GM12892 (cell line): ENCODE measurements at regions not wholly inside any gene's neighbourhood (a gene's known extent, or its start where the extent isn't known, plus 50 kb on each side); places are given as distances from the start of the nearest gene placed in this dataset.

ENCODE experiments used
- POLR2A ChIP-seq: IDR thresholded peaks from 2 replicates; pipeline ENCODE4 v1.6.1; 2011; ENCODE audit warnings: low read depth, low read length, control low read depth
- POLR2AphosphoS5 ChIP-seq: IDR thresholded peaks from 2 replicates; pipeline ENCODE4 v1.6.1; 2011; ENCODE audit warnings: low read depth, low read length, control low read depth

DNA sequence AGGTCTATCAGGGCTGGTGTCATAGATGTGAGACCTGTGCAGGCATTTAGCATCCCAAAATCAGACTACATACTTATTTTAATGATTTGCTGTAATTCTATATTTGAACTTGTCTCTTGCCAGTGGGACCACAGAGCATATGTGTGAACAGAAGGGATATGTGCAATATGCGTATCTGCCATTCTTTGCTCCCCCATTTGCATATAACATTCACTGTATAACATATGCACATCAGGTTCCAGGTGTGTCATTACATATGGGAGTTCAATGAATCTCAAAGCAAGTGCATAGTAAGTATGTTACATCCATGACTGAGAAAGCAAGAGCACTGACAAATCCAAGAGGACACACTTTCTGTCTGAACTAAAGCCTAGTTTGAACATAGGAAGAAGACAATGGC lies 1115.1 kb upstream of the CNTN5 start:
- TF ChIP-seq POLR2A (no peak), POLR2AphosphoS5 (no peak)
